Adrenal gland (tissue), 9 donors: ENCODE measurements at regions not wholly inside any gene's neighbourhood (a gene's known extent, or its start where the extent isn't known, plus 50 kb on each side); places are given as distances from the start of the nearest gene placed in this dataset.

Source experiments
- DNase-seq, 7 donors: peaks; one replicate each; pipeline ENCODE4 v3.0.0-alpha.2; 2019 to 2020
- H3K27ac ChIP-seq, 5 donors: fragments of 200-600 bp; sonication (generic) in 4 of 5; 1 replicate in 3 of 5; 2 replicates in 2 of 5; pipeline versions ENCODE4 v1.5.1 to v1.8.0; 2016 to 2020; ENCODE audit warnings: mild to moderate bottlenecking in 1 of 5
- H3K27me3 ChIP-seq: fragments of 200-600 bp; 2 replicates; pipeline ENCODE4 v1.8.0; 2021
- H3K36me3 ChIP-seq, 2 donors: fragments of 200-600 bp; replicated peaks in 1 of 2; 1 replicate in 1 of 2; 2 replicates in 1 of 2; pipeline versions ENCODE4 v1.5.1 to v1.8.0; 2018 to 2022
- H3K4me1 ChIP-seq, 2 donors: fragments of 200-600 bp; replicated peaks in 1 of 2; 1 replicate in 1 of 2; 2 replicates in 1 of 2; pipeline versions ENCODE4 v1.5.1 to v1.8.0; 2018 to 2021
- H3K4me3 ChIP-seq, 4 donors: fragments of 200-600 bp; sonication (generic) in 3 of 4; one replicate each; pipeline ENCODE4 v1.5.1; 2016 to 2018
- H3K9me3 ChIP-seq, 3 donors: fragments of 200-600 bp; sonication (generic) in 1 of 3; replicated peaks in 1 of 3; 1 replicate in 2 of 3; 2 replicates in 1 of 3; pipeline versions ENCODE4 v1.5.1 to v1.8.0; 2016 to 2021
- POLR2A ChIP-seq, 2 donors: fragments of 450-650 bp; IDR thresholded peaks; one replicate each; pipeline ENCODE4 v1.6.1; 2017; ENCODE audit warnings: antibody characterized with exemption in 2 of 2, mild to moderate bottlenecking in 2 of 2, moderate library complexity in 1 of 2
- WGBS, 4 donors: extraction: QIAGEN DNeasy Blood & Tissue Kit in 2 of 4; methylation state at CpG; one replicate each; pipeline versions ENCODE4 v1.1.5 to v1.1.7; 2013 to 2017; 5-methylcytosine and 5-hydroxymethylcytosine counted together
- intact Hi-C, 2 donors: fragments of 100-400 bp; cut with DNase I; formaldehyde crosslinking; loops; one replicate each; pipeline versions ENCODE4 v1.14.1 to v1.15.0; 2022 to 2023
- TF ChIP-seq, protein P1 (sequence below), 6 experiments: fragments of 450-650 bp in 4 of 6; fragments of 200-600 bp in 2 of 6; sonication (generic) in 1 of 6; IDR thresholded peaks; 1 replicate in 5 of 6; 2 replicates in 1 of 6; pipeline versions ENCODE4 v1.5.1 to v1.8.0; 2016 to 2021; ENCODE audit warnings: antibody characterized with exemption in 6 of 6, mild to moderate bottlenecking in 2 of 6, moderate library complexity in 1 of 6
- donor health status: healthy with polysubstance abuse.
- donor health status: Bipolar disorder and iron deficiency.
- donor health status: DM: yes; HTN: yes; CAD: no.
- donor health status: DM: no; HTN: no; CAD: no.
- donor health status: DM: no; HTN: no; CAD: no.

DNA sequence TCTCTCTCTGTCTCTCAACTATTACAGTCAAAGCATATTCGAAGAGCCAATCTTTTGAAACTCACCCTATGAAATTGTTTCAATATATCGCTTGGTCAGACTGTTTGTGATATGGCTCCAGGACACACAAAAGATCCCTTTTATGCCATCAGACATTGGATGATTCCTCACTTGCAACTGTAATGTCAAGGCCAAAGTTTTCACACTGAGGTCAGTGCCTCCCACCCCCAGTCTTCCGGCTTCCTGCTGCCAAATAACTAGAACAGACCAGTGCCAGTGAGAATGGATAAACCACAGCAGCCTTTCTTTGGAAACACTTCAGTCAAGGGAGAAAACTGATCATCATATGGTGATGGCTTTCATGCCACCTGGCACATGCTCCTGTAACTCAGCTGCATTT is 321.9 kb upstream of the ZFHX3 start:
- DNase-seq: peak in 4 of 7 donors; percentile 37 to 58 (median 44)
- Histone ChIP-seq H3K9me3 (no peaks in the 10 kb centered on the region), H3K27me3 (no peaks in the 10 kb centered on the region), H3K4me3 (no peak overlapping the region), H3K27ac (no peak overlapping the region), H3K36me3 (no peaks in the 10 kb centered on the region), H3K4me1 (peaks cover 5 to 10% of the 10 kb centered on the region in 2 donors)
- intact Hi-C loops: no loop called here
- TF ChIP-seq, protein P1, sequence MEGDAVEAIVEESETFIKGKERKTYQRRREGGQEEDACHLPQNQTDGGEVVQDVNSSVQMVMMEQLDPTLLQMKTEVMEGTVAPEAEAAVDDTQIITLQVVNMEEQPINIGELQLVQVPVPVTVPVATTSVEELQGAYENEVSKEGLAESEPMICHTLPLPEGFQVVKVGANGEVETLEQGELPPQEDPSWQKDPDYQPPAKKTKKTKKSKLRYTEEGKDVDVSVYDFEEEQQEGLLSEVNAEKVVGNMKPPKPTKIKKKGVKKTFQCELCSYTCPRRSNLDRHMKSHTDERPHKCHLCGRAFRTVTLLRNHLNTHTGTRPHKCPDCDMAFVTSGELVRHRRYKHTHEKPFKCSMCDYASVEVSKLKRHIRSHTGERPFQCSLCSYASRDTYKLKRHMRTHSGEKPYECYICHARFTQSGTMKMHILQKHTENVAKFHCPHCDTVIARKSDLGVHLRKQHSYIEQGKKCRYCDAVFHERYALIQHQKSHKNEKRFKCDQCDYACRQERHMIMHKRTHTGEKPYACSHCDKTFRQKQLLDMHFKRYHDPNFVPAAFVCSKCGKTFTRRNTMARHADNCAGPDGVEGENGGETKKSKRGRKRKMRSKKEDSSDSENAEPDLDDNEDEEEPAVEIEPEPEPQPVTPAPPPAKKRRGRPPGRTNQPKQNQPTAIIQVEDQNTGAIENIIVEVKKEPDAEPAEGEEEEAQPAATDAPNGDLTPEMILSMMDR (IDR thresholded peaks at IDR 0.05): no peak
- TF ChIP-seq POLR2A (IDR thresholded peaks at IDR 0.05): no peak
- WGBS, 4 donors: 34 to 50% (median 41%) methylated on average over 3 of the region's 3 CpGs

DNA sequence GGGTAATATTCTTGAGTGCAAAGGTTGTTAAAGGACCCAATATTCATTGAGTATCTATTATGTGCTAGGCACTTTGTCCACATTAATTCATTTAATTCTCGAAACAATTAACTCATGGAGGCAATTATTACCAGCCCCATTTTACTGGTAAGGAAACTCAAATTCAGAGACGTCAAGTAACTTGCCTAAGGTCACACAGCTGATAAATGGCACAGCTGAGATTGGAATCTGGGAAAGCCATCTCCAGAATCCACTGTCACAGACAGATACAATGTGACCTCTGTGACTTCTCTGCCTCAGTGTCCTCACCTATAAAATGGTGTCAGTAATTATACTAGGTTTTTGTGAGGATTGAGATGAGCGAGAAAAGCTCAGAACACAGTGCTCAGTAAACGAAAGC is 320.8 kb upstream of the ZFHX3 start:
- Histone ChIP-seq H3K27ac (no peak overlapping the region), H3K9me3 (no peaks in the 10 kb centered on the region), H3K36me3 (no peaks in the 10 kb centered on the region), H3K4me3 (no peak overlapping the region), H3K4me1 (peaks cover 5 to 10% of the 10 kb centered on the region in 2 donors), H3K27me3 (no peaks in the 10 kb centered on the region)
- no peak for TF ChIP-seq POLR2A (IDR thresholded peaks at IDR 0.05)
- TF ChIP-seq, protein P1 (IDR thresholded peaks at IDR 0.05): no peak
- no peak for DNase-seq
- intact Hi-C loops: no loop called here
- 85 to 90% (median 88%) methylated on average over 4 of the region's 4 CpGs for whole genome bisulfite sequencing, 4 donors

- WGBS, 4 donors: 25 to 41% (median 33%) methylated on average over 7 to 9 of the region's 9 CpGs
- no peaks in the 10 kb centered on the region for H3K27me3 ChIP-seq
- H3K4me3 ChIP-seq: no peak overlapping the region
- TF ChIP-seq, protein P1 (IDR thresholded peaks at IDR 0.05): no peak
- TF ChIP-seq POLR2A (IDR thresholded peaks at IDR 0.05): no peak
- no peak overlapping the region for H3K27ac ChIP-seq
- H3K4me1 ChIP-seq: peaks cover 5 to 7% of the 10 kb centered on the region in 2 donors
- intact Hi-C loops: no loop called here
- H3K36me3 ChIP-seq: no peaks in the 10 kb centered on the region
- no peaks in the 10 kb centered on the region for H3K9me3 ChIP-seq
- DNase-seq: peak; percentile 52 to 83 (median 78)
Observed at GRCh38 chr16:73365016-73365551, 317.2 kb upstream of the ZFHX3 start.

GRCh38 chr16:73364413-73364812 is 316.5 kb upstream of the ZFHX3 start:
- H3K4me3 ChIP-seq: no peak overlapping the region
- H3K4me1 ChIP-seq: peaks cover under 1 to 5% of the 10 kb centered on the region in 2 donors
- intact Hi-C loops: no loop called here
- WGBS, 4 donors: 72 to 88% (median 81%) methylated on average over 6 of the region's 6 CpGs
- H3K27me3 ChIP-seq: no peaks in the 10 kb centered on the region
- TF ChIP-seq POLR2A (IDR thresholded peaks at IDR 0.05): no peak
- TF ChIP-seq, protein P1 (IDR thresholded peaks at IDR 0.05): no peak
- no peak for DNase-seq
- H3K9me3 ChIP-seq: no peaks in the 10 kb centered on the region
- no peaks in the 10 kb centered on the region for H3K36me3 ChIP-seq
- no peak overlapping the region for H3K27ac ChIP-seq
